NT2/D1 (cell line): ENCODE measurements at regions not wholly inside any gene's neighbourhood (a gene's known extent, or its start where the extent isn't known, plus 50 kb on each side); places are given as distances from the start of the nearest gene placed in this dataset.

Experiments used
- YY1 ChIP-seq: IDR thresholded peaks from 2 replicates; pipeline ENCODE4 v1.6.1; 2011; ENCODE audit not compliant: insufficient read length, insufficient read depth
- ZNF274 ChIP-seq: IDR thresholded peaks from 2 replicates; pipeline ENCODE4 v1.6.1; 2011; ENCODE audit warnings: mild to moderate bottlenecking, low read depth, low read length

DNA sequence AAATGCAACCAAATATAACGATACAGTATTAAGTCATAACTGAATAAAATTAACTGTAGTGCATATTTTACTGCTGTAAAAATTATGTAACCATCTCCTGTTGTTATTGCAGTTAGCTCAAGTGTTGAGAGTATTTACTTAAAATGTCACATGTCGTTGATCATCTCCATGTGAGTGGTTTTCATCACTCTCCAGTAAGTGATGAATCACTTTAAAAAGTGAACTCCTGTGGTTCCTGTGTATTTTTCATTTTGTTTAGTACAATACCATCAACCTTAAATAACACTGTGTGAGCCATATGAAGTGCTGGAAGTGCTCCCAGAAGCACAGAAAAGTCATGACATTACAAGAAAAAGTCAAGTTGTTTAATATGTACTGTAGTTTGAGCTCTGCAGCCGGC lies 104.7 kb upstream of the SLCO1B1 start:
- TF ChIP-seq YY1 = no peak
- TF ChIP-seq ZNF274 = no peak
